IMR-90 (cell line): ENCODE measurements at regions not wholly inside any gene's neighbourhood (a gene's known extent, or its start where the extent isn't known, plus 50 kb on each side); places are given as distances from the start of the nearest gene placed in this dataset.
"Not testable (repeated sequence)": the region's sequence is repeated elsewhere in the genome, so short reads cannot be mapped to it uniquely, and the experiment has no call there.

ENCODE experiments used
- ATAC-seq: fragments of 200-7000 bp; cut with Tn5 transposase; 2 replicates; pipeline ENCODE4 v1.9.1; 2020; ENCODE audit warnings: low read depth, mild to moderate bottlenecking, moderate library complexity
- BruUV-seq: library from RNA; stranded (reverse); fragments of 400-500 nt; replicated peaks from 2 replicates; lab custom pipeline; 2021; lab: Mats Ljungman, UMichigan
- CTCF ChIA-PET: fragments of 300-600 bp; formaldehyde crosslinking; extraction: SDS; loops from one replicate; lab custom pipeline; 2021; ENCODE audit warnings: antibody characterized with exemption; lab: Yijun Ruan, JAX
- POLR2A ChIA-PET: fragments of 300-600 bp; sonication (Branson Sonifier 250); formaldehyde crosslinking; loops from one replicate; lab custom pipeline; 2022; ENCODE audit warnings: antibody characterized with exemption; ENCODE audit not compliant: unreplicated experiment; lab: Charles Lee
- DNase-seq: peaks from one replicate; pipeline ENCODE4 v3.0.0; 2013
- H2AFZ ChIP-seq: replicated peaks from 2 replicates; pipeline ENCODE3; 2013; ENCODE audit warnings: low read length, mild to moderate bottlenecking; ENCODE audit not compliant: poor library complexity
- H2AK5ac ChIP-seq: 2 replicates; pipeline ENCODE4 v1.6.1; 2013; ENCODE audit warnings: low read depth, low read length, inconsistent platforms
- H2AK9ac ChIP-seq: replicated peaks from 2 replicates; pipeline ENCODE3; 2013; ENCODE audit warnings: mild to moderate bottlenecking, low read depth, low read length, moderate library complexity; ENCODE audit not compliant: poor library complexity
- H2BK120ac ChIP-seq: 2 replicates; pipeline ENCODE4 v1.6.1; 2013; ENCODE audit warnings: low read depth, low read length, inconsistent platforms
- H2BK15ac ChIP-seq: 3 replicates; pipeline ENCODE4 v1.6.1; 2013; ENCODE audit warnings: low read depth, low read length, inconsistent platforms
- H2BK20ac ChIP-seq: 2 replicates; pipeline ENCODE4 v1.6.1; 2013; ENCODE audit warnings: low read depth, mild to moderate bottlenecking, inconsistent platforms, low read length, moderate library complexity
- H2BK5ac ChIP-seq: 2 replicates; pipeline ENCODE4 v1.6.1; 2013; ENCODE audit warnings: mild to moderate bottlenecking, low read depth, low read length, inconsistent platforms; ENCODE audit not compliant: poor library complexity, severe bottlenecking
- H3K14ac ChIP-seq: replicated peaks from 2 replicates; pipeline ENCODE4 v1.6.1; 2013; ENCODE audit warnings: low read depth, low read length, inconsistent platforms
- H3K18ac ChIP-seq: 2 replicates; pipeline ENCODE4 v1.6.1; 2013; ENCODE audit warnings: low read depth, low read length, control low read depth
- H3K23ac ChIP-seq: 2 replicates; pipeline ENCODE4 v1.6.1; 2013; ENCODE audit warnings: low read depth, low read length, inconsistent platforms
- H3K27ac ChIP-seq: 2 replicates; pipeline ENCODE4 v1.5.1; 2013; ENCODE audit warnings: mild to moderate bottlenecking, control low read depth, low read length; ENCODE audit not compliant: insufficient read depth
- H3K27me3 ChIP-seq: 2 replicates; pipeline ENCODE4 v1.6.1; 2013; ENCODE audit warnings: low read length; ENCODE audit not compliant: control insufficient read depth, insufficient read depth
- H3K36me3 ChIP-seq: 2 replicates; pipeline ENCODE4 v1.6.1; 2013; ENCODE audit warnings: low read length, mixed read lengths; ENCODE audit not compliant: control insufficient read depth, insufficient read depth
- H3K4ac ChIP-seq: 2 replicates; pipeline ENCODE4 v1.6.1; 2013; ENCODE audit warnings: low read depth, low read length, inconsistent platforms
- H3K4me1 ChIP-seq: 2 replicates; pipeline ENCODE4 v1.6.1; 2013; ENCODE audit warnings: low read length, mixed read lengths; ENCODE audit not compliant: control insufficient read depth, insufficient read depth
- H3K4me2 ChIP-seq: 2 replicates; pipeline ENCODE4 v1.6.1; 2013; ENCODE audit warnings: low read depth, mild to moderate bottlenecking, control low read depth, low read length, moderate library complexity
- H3K4me3 ChIP-seq: 2 replicates; pipeline ENCODE4 v1.5.1; 2013; ENCODE audit warnings: low read depth, mild to moderate bottlenecking, control low read depth, low read length, moderate library complexity; ENCODE audit not compliant: insufficient read depth
- H3K56ac ChIP-seq: 2 replicates; pipeline ENCODE4 v1.6.1; 2013; ENCODE audit warnings: low read length, inconsistent platforms; ENCODE audit not compliant: insufficient read depth; ENCODE audit errors: extremely low read depth
- H3K79me1 ChIP-seq, 2 experiments: 2 replicates each; pipeline ENCODE4 v1.6.1; 2013; ENCODE audit warnings: low read length in 2 of 2, inconsistent platforms in 1 of 2, low read depth in 1 of 2
- H3K9ac ChIP-seq: 2 replicates; pipeline ENCODE4 v1.6.1; 2013; ENCODE audit warnings: low read depth, low read length, control low read depth
- H3K9me1 ChIP-seq: 2 replicates; pipeline ENCODE4 v1.6.1; 2013; ENCODE audit warnings: low read length, inconsistent platforms; ENCODE audit not compliant: insufficient read depth
- H3K9me3 ChIP-seq: 2 replicates; pipeline ENCODE4 v1.6.1; 2013; ENCODE audit warnings: low read length; ENCODE audit not compliant: control insufficient read depth, insufficient read depth
- H4K20me1 ChIP-seq: 2 replicates; pipeline ENCODE4 v1.6.1; 2013; ENCODE audit warnings: low read length, inconsistent platforms; ENCODE audit not compliant: insufficient read depth
- H4K5ac ChIP-seq: 2 replicates; pipeline ENCODE4 v1.6.1; 2013; ENCODE audit warnings: mild to moderate bottlenecking, low read depth, low read length, control low read depth
- H4K8ac ChIP-seq, 2 experiments: 2 replicates each; pipeline ENCODE4 v1.6.1; 2013; ENCODE audit warnings: low read depth in 2 of 2, low read length in 2 of 2, control low read depth in 1 of 2, inconsistent platforms in 1 of 2
- H4K91ac ChIP-seq: 2 replicates; pipeline ENCODE4 v1.6.1; 2013; ENCODE audit warnings: low read depth, low read length, inconsistent platforms; ENCODE audit not compliant: insufficient read depth
- dilution Hi-C: fragments of 300-500 bp; cut with HindIII; formaldehyde crosslinking; loops from one replicate; pipeline ENCODE4 v1.14.3; 2018; ENCODE audit warnings: low sequenced_read_pairs; ENCODE audit not compliant: unreplicated experiment
- in situ Hi-C: fragments of 300-500 bp; cut with MboI; formaldehyde crosslinking; loops from 3 replicates; pipeline ENCODE4 v1.14.3; 2019; ENCODE audit warnings: low sequenced_read_pairs, inconsistent platforms, mixed read lengths
- intact Hi-C: fragments of 100-400 bp; cut with micrococcal nuclease; formaldehyde crosslinking; loops from 2 replicates; pipeline ENCODE4 v1.10.0; 2022

DNA sequence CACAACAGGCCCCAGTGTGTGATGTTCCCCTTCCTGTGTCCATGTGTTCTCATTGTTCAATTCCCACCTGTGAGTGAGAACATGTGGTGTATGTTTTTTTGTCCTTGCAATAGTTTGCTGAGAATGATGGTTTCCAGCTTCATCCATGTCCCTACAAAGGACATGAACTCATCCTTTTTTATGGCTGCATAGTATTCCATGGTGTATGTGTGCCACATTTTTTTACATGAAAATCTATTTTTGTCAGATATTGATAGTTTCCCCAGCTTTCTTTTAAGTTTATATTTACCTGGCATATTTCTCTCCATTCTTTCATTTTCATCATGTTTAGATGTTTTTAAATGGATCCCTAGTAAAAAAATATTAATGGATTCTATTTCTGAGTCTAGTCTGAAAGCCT, 264.2 kb upstream of the UGT8 start:
- dilution Hi-C loops, H2BK15ac ChIP-seq, H2BK20ac ChIP-seq, BruUV-seq, H3K4me3 ChIP-seq, CTCF ChIA-PET, H3K4me2 ChIP-seq, ATAC-seq, H4K91ac ChIP-seq, H3K18ac ChIP-seq, H2AFZ ChIP-seq, H2AK9ac ChIP-seq, H4K20me1 ChIP-seq, H3K27ac ChIP-seq, H2BK5ac ChIP-seq, H3K14ac ChIP-seq, H2AK5ac ChIP-seq, H3K4me1 ChIP-seq, H4K8ac ChIP-seq, POLR2A ChIA-PET, H3K9me1 ChIP-seq, H3K9ac ChIP-seq, H2BK120ac ChIP-seq, H3K4ac ChIP-seq, H3K27me3 ChIP-seq, H3K56ac ChIP-seq, H3K23ac ChIP-seq, H3K79me1 ChIP-seq, H4K5ac ChIP-seq, H3K9me3 ChIP-seq, H3K36me3 ChIP-seq, DNase-seq, intact Hi-C loops, in situ Hi-C loops: not testable (repeated sequence)
